HCT116 (cell line): ENCODE measurements at regions not wholly inside any gene's neighbourhood (a gene's known extent, or its start where the extent isn't known, plus 50 kb on each side); places are given as distances from the start of the nearest gene placed in this dataset.

Source experiments
- ATAC-seq: fragments of 200-7000 bp; cut with Tn5 transposase; 2 replicates; pipeline ENCODE4 v1.9.1; 2020; ENCODE audit warnings: mild to moderate bottlenecking, moderate library complexity
- BruUV-seq: library from RNA; stranded (reverse); fragments of 400-500 nt; replicated peaks from 2 replicates; lab custom pipeline; 2021; lab: Mats Ljungman, UMichigan
- CTCF ChIA-PET: fragments of 300-600 bp; sonication (Branson Sonifier 250); formaldehyde crosslinking; loops from one replicate; lab custom pipeline; 2021; ENCODE audit warnings: antibody characterized with exemption; lab: Charles Lee
- POLR2A ChIA-PET: fragments of 300-600, 350-600 bp; sonication (Branson Sonifier 250); formaldehyde crosslinking; loops from one replicate; lab custom pipeline; 2021; ENCODE audit warnings: antibody characterized with exemption; lab: Charles Lee
- RAD21 ChIA-PET, 2 experiments: fragments of 300-600 bp; sonication (Branson Sonifier 250); formaldehyde crosslinking; loops; one replicate each; lab custom pipeline; 2023; ENCODE audit warnings: low total read pairs in 2 of 2; ENCODE audit not compliant: uncharacterized antibody in 2 of 2, unreplicated experiment in 2 of 2, low non-redundant PET in 1 of 2; lab: Charles Lee
- DNase-seq: peaks from one replicate; pipeline ENCODE4 v3.0.0-alpha.2; 2010; ENCODE audit warnings: low read depth, low spot score
- H2AFZ ChIP-seq: fragments of 200-600 bp; shearing (Covaris generic), sonication (generic); 2 replicates; pipeline ENCODE4 v1.6.1; 2017; ENCODE audit warnings: low read depth, mixed run types, mixed read lengths, antibody characterized with exemption, low read length; ENCODE audit not compliant: poor library complexity, severe bottlenecking
- H3K27ac ChIP-seq: 2 replicates; pipeline ENCODE4 v1.5.1; 2012; ENCODE audit warnings: low read depth, low read length
- H3K27me3 ChIP-seq: fragments of 200-600 bp; sonication (generic); 2 replicates; pipeline ENCODE4 v1.6.1; 2016; ENCODE audit warnings: mixed run types, low read length, mixed read lengths; ENCODE audit not compliant: insufficient read depth
- H3K36me3 ChIP-seq, 2 experiments: fragments of 200-500 bp in 1 of 2; fragments of 200-600 bp in 1 of 2; sonication (Bioruptor generic) in 1 of 2; sonication (generic) in 1 of 2; 2 replicates each; pipeline versions ENCODE4 v1.5.1 to v1.6.1; 2014 to 2016; ENCODE audit warnings: low read length in 2 of 2, inconsistent platforms in 1 of 2, mixed read lengths in 1 of 2, mixed run types in 1 of 2; ENCODE audit not compliant: insufficient read depth in 2 of 2, control insufficient read depth in 1 of 2
- H3K4me1 ChIP-seq, 2 experiments: fragments of 200-600 bp in 1 of 2; sonication (generic) in 1 of 2; 2 replicates each; pipeline versions ENCODE4 v1.5.1 to v1.6.1; 2012 to 2017; ENCODE audit warnings: low read length in 2 of 2, inconsistent platforms in 1 of 2, mild to moderate bottlenecking in 1 of 2, mixed read lengths in 1 of 2, mixed run types in 1 of 2, moderate library complexity in 1 of 2; ENCODE audit not compliant: insufficient read depth in 2 of 2, control insufficient read depth in 1 of 2
- H3K4me2 ChIP-seq: fragments of 200-600 bp; sonication (generic); 2 replicates; pipeline ENCODE4 v1.6.1; 2017; ENCODE audit warnings: mixed run types, low read length, mixed read lengths
- H3K4me3 ChIP-seq, 2 experiments: fragments of 200-600 bp in 1 of 2; sonication (generic) in 1 of 2; replicated peaks in 1 of 2; 2 replicates each; pipeline ENCODE4 v1.5.1; 2011 to 2016; ENCODE audit warnings: low read length in 2 of 2, control low read depth in 1 of 2, low read depth in 1 of 2, mild to moderate bottlenecking in 1 of 2, mixed read lengths in 1 of 2, mixed run types in 1 of 2
- H3K79me2 ChIP-seq: fragments of 200-600 bp; sonication (generic); 2 replicates; pipeline ENCODE4 v1.6.1; 2017; ENCODE audit warnings: mild to moderate bottlenecking, mixed run types, low read length, moderate library complexity, mixed read lengths; ENCODE audit not compliant: insufficient read depth
- H3K9ac ChIP-seq: fragments of 200-600 bp; sonication (generic); 2 replicates; pipeline ENCODE4 v1.6.1; 2016; ENCODE audit warnings: low read length, mixed read lengths
- H3K9me2 ChIP-seq: fragments of 200-600 bp; sonication (generic), shearing (Covaris generic); 2 replicates; pipeline ENCODE4 v1.6.1; 2017; ENCODE audit warnings: mixed run types, mild to moderate bottlenecking, moderate library complexity; ENCODE audit not compliant: insufficient read depth
- H3K9me3 ChIP-seq, 2 experiments: fragments of 200-500 bp in 1 of 2; fragments of 200-600 bp in 1 of 2; sonication (Bioruptor generic) in 1 of 2; sonication (generic) in 1 of 2; 2 replicates each; pipeline ENCODE4 v1.6.1; 2014 to 2017; ENCODE audit warnings: low read length in 2 of 2, mixed read lengths in 2 of 2, inconsistent platforms in 1 of 2, low read depth in 1 of 2, mild to moderate bottlenecking in 1 of 2, mixed run types in 1 of 2, moderate library complexity in 1 of 2; ENCODE audit not compliant: control insufficient read depth in 1 of 2, insufficient read depth in 1 of 2
- H4K20me1 ChIP-seq: fragments of 200-600 bp; sonication (generic), shearing (Covaris generic); 2 replicates; pipeline ENCODE4 v1.6.1; 2017; ENCODE audit warnings: mixed run types, mild to moderate bottlenecking, moderate library complexity; ENCODE audit not compliant: insufficient read depth
- CBX3 ChIP-seq: IDR thresholded peaks from 2 replicates; pipeline ENCODE4 v1.6.1; 2012; ENCODE audit warnings: low read depth
- CEBPB ChIP-seq: IDR thresholded peaks from 2 replicates; pipeline ENCODE4 v1.6.1; 2012; ENCODE audit warnings: low read depth
- EGR1 ChIP-seq: IDR thresholded peaks from 2 replicates; pipeline ENCODE4 v1.6.1; 2012; ENCODE audit warnings: low read depth
- ELF1 ChIP-seq: IDR thresholded peaks from 2 replicates; pipeline ENCODE4 v1.6.1; 2012; ENCODE audit warnings: low read depth, borderline replicate concordance
- EZH2 ChIP-seq: fragments of 200-600 bp; sonication (generic); IDR thresholded peaks from 2 replicates; pipeline ENCODE4 v1.6.1; 2017; ENCODE audit warnings: antibody characterized with exemption, mixed run types
- JUND ChIP-seq: IDR thresholded peaks from 2 replicates; pipeline ENCODE4 v1.6.1; 2012
- POLR2A ChIP-seq: IDR thresholded peaks from 2 replicates; pipeline ENCODE4 v1.7.0; 2011; ENCODE audit warnings: borderline replicate concordance; ENCODE audit not compliant: insufficient read depth, insufficient read length; ENCODE audit errors: extremely low read depth
- POLR2AphosphoS5 ChIP-seq: IDR thresholded peaks from 2 replicates; pipeline ENCODE4 v1.6.1; 2011; ENCODE audit warnings: mild to moderate bottlenecking, low read depth, low read length, moderate library complexity
- SIN3A ChIP-seq: IDR thresholded peaks from 2 replicates; pipeline ENCODE4 v1.6.1; 2012; ENCODE audit warnings: low read depth
- SRF ChIP-seq: IDR thresholded peaks from 2 replicates; pipeline ENCODE4 v1.6.1; 2012; ENCODE audit warnings: low read depth
- TCF7L2 ChIP-seq: IDR thresholded peaks from 2 replicates; pipeline ENCODE4 v1.7.0; 2011; ENCODE audit warnings: borderline replicate concordance, inconsistent platforms; ENCODE audit not compliant: insufficient read depth, insufficient read length; ENCODE audit errors: extremely low read depth
- YY1 ChIP-seq: IDR thresholded peaks from 2 replicates; pipeline ENCODE4 v1.6.1; 2011; ENCODE audit warnings: low read length, low read depth, moderate library complexity, mild to moderate bottlenecking; ENCODE audit not compliant: insufficient replicate concordance; ENCODE audit errors: extremely low read depth
- ZFX ChIP-seq: fragments of 450-650 bp; IDR thresholded peaks from 2 replicates; pipeline ENCODE4 v1.6.1; 2017
- intact Hi-C: fragments of 100-400 bp; cut with micrococcal nuclease; formaldehyde crosslinking; loops from 2 replicates; pipeline ENCODE4 v1.10.0; 2022
- TF ChIP-seq, protein P1 (sequence below): IDR thresholded peaks from 2 replicates; pipeline ENCODE4 v1.6.1; 2012; ENCODE audit warnings: low read depth
- TF ChIP-seq, protein P2 (sequence below): IDR thresholded peaks from 2 replicates; pipeline ENCODE4 v1.6.1; 2012
- TF ChIP-seq, protein P3 (sequence below): IDR thresholded peaks from 2 replicates; pipeline ENCODE4 v1.6.1; 2011; ENCODE audit warnings: mild to moderate bottlenecking, low read length, moderate library complexity; ENCODE audit not compliant: insufficient replicate concordance; ENCODE audit errors: extremely low read depth

DNA sequence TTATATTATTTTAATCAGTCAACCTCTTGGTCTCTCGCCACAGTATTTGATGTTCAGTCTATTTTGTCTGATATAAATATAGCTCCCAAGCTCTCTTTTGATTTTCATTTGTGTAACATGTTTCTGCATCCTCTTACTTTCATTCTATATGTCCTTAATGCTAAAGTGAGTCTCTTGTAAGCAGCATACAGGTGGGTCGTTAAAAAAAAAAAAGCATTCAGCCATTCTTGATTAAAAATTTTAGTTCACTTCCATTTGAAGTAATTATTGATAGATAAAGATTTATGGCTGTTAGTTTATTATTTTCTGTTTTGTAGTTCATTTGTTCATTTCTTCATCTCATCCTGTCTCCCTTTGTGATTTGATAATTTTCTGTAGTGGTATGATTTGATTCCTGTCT, 229.1 kb downstream of the GUCY2F start (continued):
- no peak for TF ChIP-seq SRF
- TF ChIP-seq YY1: no peak
- TF ChIP-seq ELF1: no peak
- TF ChIP-seq JUND: no peak

DNA sequence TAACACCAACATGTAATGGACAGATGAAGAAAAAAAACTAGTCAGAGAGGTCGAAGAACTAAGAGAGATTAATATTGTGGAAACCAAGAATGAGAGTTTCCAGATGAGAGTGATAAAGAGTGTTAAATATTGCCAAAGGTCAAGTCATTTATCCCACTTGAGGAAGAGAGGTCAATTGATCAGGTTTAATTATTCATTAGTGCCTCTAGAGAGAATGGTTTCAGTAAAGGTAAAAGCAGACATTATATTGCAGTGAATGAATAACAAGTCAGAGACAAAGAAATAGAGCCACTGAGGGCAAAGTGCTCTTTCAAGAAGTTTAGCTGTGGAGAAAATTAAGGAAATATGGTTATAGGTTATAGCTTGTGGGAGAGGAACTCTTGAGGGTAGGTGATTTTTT, 263.1 kb downstream of the GUCY2F start:
- no peak overlapping the region for H3K27ac ChIP-seq
- CTCF ChIA-PET: no interaction called here
- RAD21 ChIA-PET: no interaction called here
- H3K4me3 ChIP-seq: no peak overlapping the region
- TF ChIP-seq POLR2A (no peak), SIN3A (no peak), CBX3 (no peak), EGR1 (no peak), CEBPB (no peak), TCF7L2 (no peak), ZFX (no peak), EZH2 (no peak), ELF1 (no peak), POLR2AphosphoS5 (no peak)
- TF ChIP-seq, protein P1, sequence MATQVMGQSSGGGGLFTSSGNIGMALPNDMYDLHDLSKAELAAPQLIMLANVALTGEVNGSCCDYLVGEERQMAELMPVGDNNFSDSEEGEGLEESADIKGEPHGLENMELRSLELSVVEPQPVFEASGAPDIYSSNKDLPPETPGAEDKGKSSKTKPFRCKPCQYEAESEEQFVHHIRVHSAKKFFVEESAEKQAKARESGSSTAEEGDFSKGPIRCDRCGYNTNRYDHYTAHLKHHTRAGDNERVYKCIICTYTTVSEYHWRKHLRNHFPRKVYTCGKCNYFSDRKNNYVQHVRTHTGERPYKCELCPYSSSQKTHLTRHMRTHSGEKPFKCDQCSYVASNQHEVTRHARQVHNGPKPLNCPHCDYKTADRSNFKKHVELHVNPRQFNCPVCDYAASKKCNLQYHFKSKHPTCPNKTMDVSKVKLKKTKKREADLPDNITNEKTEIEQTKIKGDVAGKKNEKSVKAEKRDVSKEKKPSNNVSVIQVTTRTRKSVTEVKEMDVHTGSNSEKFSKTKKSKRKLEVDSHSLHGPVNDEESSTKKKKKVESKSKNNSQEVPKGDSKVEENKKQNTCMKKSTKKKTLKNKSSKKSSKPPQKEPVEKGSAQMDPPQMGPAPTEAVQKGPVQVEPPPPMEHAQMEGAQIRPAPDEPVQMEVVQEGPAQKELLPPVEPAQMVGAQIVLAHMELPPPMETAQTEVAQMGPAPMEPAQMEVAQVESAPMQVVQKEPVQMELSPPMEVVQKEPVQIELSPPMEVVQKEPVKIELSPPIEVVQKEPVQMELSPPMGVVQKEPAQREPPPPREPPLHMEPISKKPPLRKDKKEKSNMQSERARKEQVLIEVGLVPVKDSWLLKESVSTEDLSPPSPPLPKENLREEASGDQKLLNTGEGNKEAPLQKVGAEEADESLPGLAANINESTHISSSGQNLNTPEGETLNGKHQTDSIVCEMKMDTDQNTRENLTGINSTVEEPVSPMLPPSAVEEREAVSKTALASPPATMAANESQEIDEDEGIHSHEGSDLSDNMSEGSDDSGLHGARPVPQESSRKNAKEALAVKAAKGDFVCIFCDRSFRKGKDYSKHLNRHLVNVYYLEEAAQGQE: no peak
- TF ChIP-seq, protein P2, sequence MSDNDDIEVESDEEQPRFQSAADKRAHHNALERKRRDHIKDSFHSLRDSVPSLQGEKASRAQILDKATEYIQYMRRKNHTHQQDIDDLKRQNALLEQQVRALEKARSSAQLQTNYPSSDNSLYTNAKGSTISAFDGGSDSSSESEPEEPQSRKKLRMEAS: no peak
- TF ChIP-seq, protein P3, sequence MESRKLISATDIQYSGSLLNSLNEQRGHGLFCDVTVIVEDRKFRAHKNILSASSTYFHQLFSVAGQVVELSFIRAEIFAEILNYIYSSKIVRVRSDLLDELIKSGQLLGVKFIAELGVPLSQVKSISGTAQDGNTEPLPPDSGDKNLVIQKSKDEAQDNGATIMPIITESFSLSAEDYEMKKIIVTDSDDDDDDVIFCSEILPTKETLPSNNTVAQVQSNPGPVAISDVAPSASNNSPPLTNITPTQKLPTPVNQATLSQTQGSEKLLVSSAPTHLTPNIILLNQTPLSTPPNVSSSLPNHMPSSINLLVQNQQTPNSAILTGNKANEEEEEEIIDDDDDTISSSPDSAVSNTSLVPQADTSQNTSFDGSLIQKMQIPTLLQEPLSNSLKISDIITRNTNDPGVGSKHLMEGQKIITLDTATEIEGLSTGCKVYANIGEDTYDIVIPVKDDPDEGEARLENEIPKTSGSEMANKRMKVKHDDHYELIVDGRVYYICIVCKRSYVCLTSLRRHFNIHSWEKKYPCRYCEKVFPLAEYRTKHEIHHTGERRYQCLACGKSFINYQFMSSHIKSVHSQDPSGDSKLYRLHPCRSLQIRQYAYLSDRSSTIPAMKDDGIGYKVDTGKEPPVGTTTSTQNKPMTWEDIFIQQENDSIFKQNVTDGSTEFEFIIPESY: no peak
- TF ChIP-seq, all 23 proteins: peak for 0
- Histone ChIP-seq H3K9ac (no peak overlapping the region), H4K20me1 (no peaks in the 10 kb centered on the region), H3K9me2 (no peaks in the 10 kb centered on the region), H3K4me1 (no peaks in the 10 kb centered on the region), H2AFZ (no peak overlapping the region), H3K9me3 (no peaks in the 10 kb centered on the region), H3K79me2 (no peaks in the 10 kb centered on the region), H3K36me3 (no peaks in the 10 kb centered on the region), H3K4me2 (no peak overlapping the region), H3K27me3 (no peaks in the 10 kb centered on the region)
- ATAC-seq (no peak), DNase-seq (no peak)
- BruUV-seq: no TSS peak
- POLR2A ChIA-PET: no interaction called here
- intact Hi-C loops: no loop called here
